C4-2B (cell line): ENCODE measurements at regions not wholly inside any gene's neighbourhood (a gene's known extent, or its start where the extent isn't known, plus 50 kb on each side); places are given as distances from the start of the nearest gene placed in this dataset.
"Not testable (repeated sequence)": the region's sequence is repeated elsewhere in the genome, so short reads cannot be mapped to it uniquely, and the experiment has no call there.

Source experiments
- H3K27ac ChIP-seq: fragments of 450-650 bp; 2 replicates; pipeline ENCODE4 v1.5.1; 2017
- ZFX ChIP-seq: fragments of 450-650 bp; IDR thresholded peaks from 2 replicates; pipeline ENCODE4 v1.6.1; 2017
- TF ChIP-seq, protein P1 (sequence below): fragments of 450-650 bp; conservative IDR thresholded peaks from 2 replicates; pipeline ENCODE4 v1.5.1; 2017; ENCODE audit warnings: mild to moderate bottlenecking

DNA sequence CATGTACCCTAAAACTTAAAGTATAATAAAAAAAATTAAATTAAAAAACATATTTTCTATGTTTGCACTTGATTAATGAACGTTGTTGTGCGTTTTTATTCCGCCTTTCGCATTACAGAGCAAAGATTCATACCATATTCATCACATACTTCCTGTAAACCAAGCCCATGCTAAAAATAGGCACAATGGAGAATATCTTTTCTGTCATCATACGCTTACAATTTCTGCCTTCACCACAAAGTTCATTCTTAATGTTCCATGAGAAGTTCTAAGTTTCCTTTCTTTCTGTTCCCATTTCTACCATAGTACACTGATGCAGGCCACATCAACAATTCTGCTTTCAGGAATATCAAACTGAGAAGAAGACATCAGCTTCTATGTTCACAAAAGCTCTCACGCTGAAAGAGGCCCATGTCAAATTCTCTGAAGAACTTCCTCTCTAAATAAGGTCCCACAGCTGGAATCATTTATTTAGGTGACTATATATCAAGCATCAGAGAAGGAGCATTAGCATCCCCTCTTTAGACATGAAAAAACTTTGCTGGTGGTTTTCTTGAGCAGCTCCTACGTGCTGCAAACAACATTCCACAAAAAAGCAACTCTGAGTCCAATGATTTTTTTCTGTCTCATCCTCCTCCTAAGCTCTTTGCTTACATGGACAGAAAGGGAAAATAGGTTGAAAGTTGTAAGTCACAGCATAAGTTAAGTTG is 456.4 kb downstream of the CDH10 start:
- H3K27ac ChIP-seq: no peak overlapping the region
- TF ChIP-seq, protein P1, sequence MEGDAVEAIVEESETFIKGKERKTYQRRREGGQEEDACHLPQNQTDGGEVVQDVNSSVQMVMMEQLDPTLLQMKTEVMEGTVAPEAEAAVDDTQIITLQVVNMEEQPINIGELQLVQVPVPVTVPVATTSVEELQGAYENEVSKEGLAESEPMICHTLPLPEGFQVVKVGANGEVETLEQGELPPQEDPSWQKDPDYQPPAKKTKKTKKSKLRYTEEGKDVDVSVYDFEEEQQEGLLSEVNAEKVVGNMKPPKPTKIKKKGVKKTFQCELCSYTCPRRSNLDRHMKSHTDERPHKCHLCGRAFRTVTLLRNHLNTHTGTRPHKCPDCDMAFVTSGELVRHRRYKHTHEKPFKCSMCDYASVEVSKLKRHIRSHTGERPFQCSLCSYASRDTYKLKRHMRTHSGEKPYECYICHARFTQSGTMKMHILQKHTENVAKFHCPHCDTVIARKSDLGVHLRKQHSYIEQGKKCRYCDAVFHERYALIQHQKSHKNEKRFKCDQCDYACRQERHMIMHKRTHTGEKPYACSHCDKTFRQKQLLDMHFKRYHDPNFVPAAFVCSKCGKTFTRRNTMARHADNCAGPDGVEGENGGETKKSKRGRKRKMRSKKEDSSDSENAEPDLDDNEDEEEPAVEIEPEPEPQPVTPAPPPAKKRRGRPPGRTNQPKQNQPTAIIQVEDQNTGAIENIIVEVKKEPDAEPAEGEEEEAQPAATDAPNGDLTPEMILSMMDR: no peak
- no peak for TF ChIP-seq ZFX

DNA sequence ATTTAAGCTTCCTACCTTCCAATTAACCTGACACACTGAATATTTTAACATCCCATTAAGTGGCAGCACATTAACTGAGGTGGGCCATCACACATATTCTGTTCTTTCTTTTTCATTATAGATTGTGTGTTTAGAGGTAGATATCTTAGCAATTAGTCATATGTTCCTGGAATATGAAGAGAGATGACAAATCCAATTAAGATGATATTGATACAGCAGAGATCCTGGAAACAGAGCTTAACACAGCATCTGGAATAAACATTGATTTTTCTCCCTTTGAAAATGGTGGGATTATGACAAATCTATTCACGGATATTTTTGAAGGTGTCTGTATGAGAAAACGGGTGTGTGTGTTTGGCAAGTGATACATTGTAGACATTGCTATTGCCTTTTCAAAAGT is 448.0 kb downstream of the CDH10 start:
- TF ChIP-seq, protein P1: no peak
- no peak for TF ChIP-seq ZFX
- no peak overlapping the region for H3K27ac ChIP-seq

DNA sequence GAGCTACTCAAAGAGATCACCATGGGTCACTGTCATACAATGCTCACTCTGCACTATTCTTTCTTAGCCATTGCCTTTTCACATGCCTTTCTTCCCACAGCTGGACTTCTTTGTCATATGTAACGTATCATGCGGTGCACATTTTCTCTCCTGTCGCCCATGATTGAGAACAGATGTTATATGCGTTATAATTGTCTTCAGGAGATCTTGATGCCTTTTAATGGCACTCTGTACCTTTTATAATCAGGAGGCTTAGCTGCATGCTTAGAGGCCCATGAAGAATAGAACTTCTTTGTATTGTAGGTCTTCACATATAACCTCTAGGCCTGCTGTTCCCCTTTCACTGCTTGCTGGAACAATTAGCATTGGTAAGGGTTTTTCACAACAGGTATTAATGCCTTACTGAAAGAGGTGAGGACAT is 436.1 kb downstream of the CDH10 start:
- TF ChIP-seq, protein P1: no peak
- TF ChIP-seq ZFX: no peak
- no peak overlapping the region for H3K27ac ChIP-seq

DNA sequence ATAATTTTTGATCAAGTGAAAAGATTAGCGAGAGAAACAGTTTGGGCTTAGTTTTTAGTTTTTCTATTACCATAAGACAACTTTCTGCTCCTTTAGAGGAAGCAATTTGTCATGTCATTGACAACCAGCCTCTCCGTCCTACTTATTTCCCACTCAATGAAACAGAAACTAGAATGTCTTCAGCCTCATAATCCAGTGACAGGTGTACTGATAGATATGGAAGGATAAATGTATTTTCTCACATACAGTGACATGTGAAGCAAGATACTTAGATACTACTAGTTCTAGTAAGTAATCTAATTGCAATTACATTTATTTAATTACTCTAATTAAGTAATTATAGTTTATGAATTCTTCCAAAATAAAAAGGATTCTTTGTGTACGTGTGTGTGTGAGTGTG is 429.7 kb downstream of the CDH10 start:
- no peak overlapping the region for H3K27ac ChIP-seq
- no peak for TF ChIP-seq ZFX
- TF ChIP-seq, protein P1: no peak

DNA sequence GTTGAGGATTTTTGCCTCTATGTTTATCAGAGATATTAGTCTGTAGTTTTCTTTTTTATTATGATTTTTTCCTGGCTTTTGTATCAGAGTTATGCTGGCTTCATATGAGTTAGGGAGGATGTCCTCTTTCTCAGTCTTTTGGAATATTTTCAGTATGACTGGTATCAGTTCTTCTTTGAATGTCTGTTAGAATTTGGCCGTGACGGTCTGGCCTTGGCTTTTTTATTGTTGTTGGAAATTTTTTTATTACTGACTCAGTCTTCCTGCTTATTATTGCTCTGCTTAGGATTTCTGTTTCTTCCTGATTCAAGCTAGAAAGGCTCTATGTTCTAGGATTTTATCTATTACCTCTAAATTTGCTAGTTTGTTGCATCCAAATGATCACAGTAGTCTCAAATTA is 421.9 kb downstream of the CDH10 start:
- no peak overlapping the region for H3K27ac ChIP-seq
- no peak for TF ChIP-seq ZFX
- TF ChIP-seq, protein P1: no peak

DNA sequence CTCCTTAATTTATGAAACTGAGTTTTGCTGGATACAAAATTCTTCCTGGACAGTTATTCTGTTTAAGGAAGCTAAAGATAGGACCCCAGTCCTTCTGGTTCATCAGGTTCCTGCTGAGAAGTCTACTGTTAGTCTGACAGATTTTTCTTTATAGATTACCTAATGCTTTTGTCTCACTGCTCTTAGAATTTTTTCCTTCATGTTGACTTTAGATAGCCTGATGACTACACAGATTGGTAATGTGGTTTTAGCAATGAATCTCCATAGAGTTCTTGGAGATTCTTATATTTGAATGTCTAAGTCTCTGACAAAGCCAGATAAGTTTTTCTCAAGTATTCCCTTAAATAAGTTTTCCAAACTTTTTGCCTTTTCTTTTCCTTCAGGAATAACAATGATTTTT is 419.7 kb downstream of the CDH10 start:
- no peak overlapping the region for H3K27ac ChIP-seq
- no peak for TF ChIP-seq ZFX
- TF ChIP-seq, protein P1: no peak

DNA sequence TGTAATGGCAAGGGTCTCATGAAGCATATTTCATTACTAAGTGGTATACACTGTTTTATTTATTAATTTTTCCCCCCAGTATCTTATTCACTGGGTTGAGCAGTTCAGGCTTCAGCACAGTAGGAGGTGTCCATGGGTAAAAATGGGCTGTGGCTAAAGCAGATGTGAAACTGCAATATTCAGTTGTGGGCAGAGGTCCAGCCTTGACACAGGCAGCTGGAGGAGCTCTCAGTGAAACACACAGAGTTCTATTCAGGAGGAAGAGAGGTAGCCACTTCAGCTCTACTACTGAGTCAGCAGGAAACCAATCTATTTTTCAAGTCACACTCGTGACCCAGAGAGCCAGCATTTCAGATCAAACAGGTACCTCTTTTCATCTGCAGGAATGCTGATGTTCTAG is 418.3 kb downstream of the CDH10 start:
- no peak for TF ChIP-seq ZFX
- TF ChIP-seq, protein P1: no peak
- no peak overlapping the region for H3K27ac ChIP-seq

DNA sequence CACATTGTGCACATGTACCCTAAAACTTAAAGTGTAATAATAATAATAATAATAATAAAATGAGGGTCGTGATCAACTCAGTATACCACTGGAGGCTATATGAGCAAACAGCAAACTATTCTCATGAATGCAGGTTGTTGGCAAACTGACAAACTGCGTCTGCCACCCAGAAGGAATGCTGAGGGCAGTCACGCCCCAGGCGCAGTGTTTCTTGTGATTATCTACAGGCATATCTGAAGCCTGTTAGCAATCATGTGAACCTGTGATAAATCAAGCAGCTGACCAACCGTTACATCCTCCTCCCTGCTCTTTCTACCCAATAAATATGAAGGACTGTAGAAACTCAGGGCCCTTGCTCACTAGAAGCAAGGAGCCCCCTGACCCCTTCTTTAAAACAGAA is 416.9 kb downstream of the CDH10 start:
- H3K27ac ChIP-seq: not testable (repeated sequence)
